ENCODE measurements at regions not wholly inside any gene's neighbourhood (a gene's known extent, or its start where the extent isn't known, plus 50 kb on each side); places are given as distances from the start of the nearest gene placed in this dataset.

- Histone ChIP-seq H3K4me1 (ENCODE audit: insufficient read depth) (no peaks in the 10 kb centered on the region), H3K9me3 (no peaks in the 10 kb centered on the region), H3K36me3 (no peaks in the 10 kb centered on the region), H3K27me3 (no peaks in the 10 kb centered on the region), H3K4me3 (no peak overlapping the region), H3K27ac (no peak overlapping the region)
- 81 to 85% (median 84%) methylated on average over 2 of the region's 2 CpGs for WGBS, 3 donors
- no peak for TF ChIP-seq CTCF (IDR thresholded peaks at IDR 0.05)
- no peak for TF ChIP-seq POLR2A (IDR thresholded peaks at IDR 0.05)
- no peak for TF ChIP-seq EP300 (IDR thresholded peaks at IDR 0.05)
- intact Hi-C loops (cut with DNase I), result no loop called here
- no peak for DNase-seq
These were observed 222.2 kb upstream of the CPHXL start for GRCh38 chr16:75948441-75948840.

GRCh38 chr16:75948886-75949285, 222.6 kb upstream of the CPHXL start:
- intact Hi-C loops (cut with DNase I), result no loop called here
- Histone ChIP-seq H3K27ac (no peak overlapping the region), H3K36me3 (no peaks in the 10 kb centered on the region), H3K4me3 (no peak overlapping the region), H3K27me3 (no peaks in the 10 kb centered on the region), H3K9me3 (no peaks in the 10 kb centered on the region), H3K4me1 (ENCODE audit: insufficient read depth) (no peaks in the 10 kb centered on the region)
- TF ChIP-seq CTCF (IDR thresholded peaks at IDR 0.05), result no peak
- TF ChIP-seq POLR2A (IDR thresholded peaks at IDR 0.05), result no peak
- 92 to 96% (median 93%) methylated on average over 3 of the region's 3 CpGs for WGBS, 3 donors
- no peak for DNase-seq

- H3K27ac ChIP-seq, result no peak overlapping the region
- TF ChIP-seq CTCF (IDR thresholded peaks at IDR 0.05), result no peak
- no peak for TF ChIP-seq EP300 (IDR thresholded peaks at IDR 0.05)
- no peak for TF ChIP-seq POLR2A (IDR thresholded peaks at IDR 0.05)
- H3K36me3 ChIP-seq, result no peaks in the 10 kb centered on the region
- WGBS, 3 donors, result 82 to 94% (median 83%) methylated on average over 2 of the region's 2 CpGs
- H3K4me3 ChIP-seq, result no peak overlapping the region
- no peaks in the 10 kb centered on the region for H3K9me3 ChIP-seq
- no peaks in the 10 kb centered on the region for H3K4me1 ChIP-seq (ENCODE audit: insufficient read depth)
- DNase-seq, result no peak
- H3K27me3 ChIP-seq, result no peaks in the 10 kb centered on the region
- intact Hi-C loops (cut with DNase I), result no loop called here
These were observed 225.8 kb upstream of the CPHXL start for GRCh38 chr16:75952124-75952523.

DNA sequence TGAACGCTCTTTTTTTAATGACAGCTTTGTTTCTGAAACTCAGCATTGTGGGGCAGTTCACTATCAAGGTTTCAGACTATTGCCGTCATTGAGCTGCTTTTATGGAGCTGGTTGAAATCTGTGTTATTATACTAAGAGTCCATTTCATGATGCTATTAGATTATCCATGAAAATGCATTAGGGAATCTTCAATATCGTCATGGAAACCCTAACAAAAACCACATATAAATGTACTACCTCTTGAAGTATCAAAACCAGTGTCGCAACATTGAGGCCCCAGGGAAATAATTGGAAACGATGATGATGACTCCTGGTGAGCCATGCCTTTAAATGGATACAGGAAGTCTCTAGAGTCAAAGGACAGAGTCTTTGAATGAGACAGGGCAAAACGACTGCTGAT, 231.6 kb upstream of the CPHXL start:
- intact Hi-C loops (cut with DNase I), result no loop called here
- Histone ChIP-seq H3K4me1 (ENCODE audit: insufficient read depth) (no peaks in the 10 kb centered on the region), H3K27ac (no peak overlapping the region), H3K9me3 (no peaks in the 10 kb centered on the region), H3K36me3 (no peaks in the 10 kb centered on the region), H3K27me3 (no peaks in the 10 kb centered on the region), H3K4me3 (no peak overlapping the region)
- TF ChIP-seq CTCF (IDR thresholded peaks at IDR 0.05), result no peak
- TF ChIP-seq POLR2A (IDR thresholded peaks at IDR 0.05), result no peak
- no peak for TF ChIP-seq EP300 (IDR thresholded peaks at IDR 0.05)
- 80 to 91% (median 88%) methylated on average over 6 of the region's 6 CpGs for whole genome bisulfite sequencing, 3 donors
- DNase-seq, result no peak
